ENCODE measurements at regions not wholly inside any gene's neighbourhood (a gene's known extent, or its start where the extent isn't known, plus 50 kb on each side); places are given as distances from the start of the nearest gene placed in this dataset.
"Not testable (repeated sequence)": the region's sequence is repeated elsewhere in the genome, so short reads cannot be mapped to it uniquely, and the experiment has no call there.

DNA sequence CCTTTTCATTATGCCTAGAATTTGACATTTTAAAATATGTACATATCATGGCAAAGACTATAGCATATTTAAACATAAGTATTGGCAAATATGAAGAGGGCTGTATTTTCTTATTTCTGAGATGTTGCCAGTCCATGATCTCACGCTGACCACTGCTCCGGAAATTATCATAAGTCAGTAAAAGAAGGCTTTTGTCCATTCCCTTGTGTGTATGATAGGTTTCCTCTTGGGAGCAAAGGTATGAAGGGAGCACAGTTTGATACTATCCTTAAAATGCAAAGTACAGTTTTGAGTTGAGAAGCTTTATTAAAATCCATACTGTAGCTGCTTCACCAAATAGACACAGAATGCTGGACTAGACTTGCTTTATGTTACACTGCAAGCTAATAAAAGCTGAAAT lies 52.6 kb upstream of the AGA start:
- Histone ChIP-seq H3K27me3 (ENCODE audit: control insufficient read depth, insufficient read depth, low read length) (no peaks in the 10 kb centered on the region), H3K36me3 (replicated peaks; ENCODE audit: control insufficient read depth, insufficient read depth, low read length) (no peaks in the 10 kb centered on the region), H3K4me3 (ENCODE audit: insufficient read depth, low read depth, low read length) (no peak overlapping the region)
- DNase-seq, result no peak

GRCh38 chr4:177495626-177496025 lies 53.4 kb upstream of the AGA start:
- not testable (repeated sequence) for H3K36me3 ChIP-seq (replicated peaks; ENCODE audit: control insufficient read depth, insufficient read depth, low read length); H3K27me3 ChIP-seq (ENCODE audit: control insufficient read depth, insufficient read depth, low read length); H3K4me3 ChIP-seq (ENCODE audit: insufficient read depth, low read depth, low read length); DNase-seq

DNA sequence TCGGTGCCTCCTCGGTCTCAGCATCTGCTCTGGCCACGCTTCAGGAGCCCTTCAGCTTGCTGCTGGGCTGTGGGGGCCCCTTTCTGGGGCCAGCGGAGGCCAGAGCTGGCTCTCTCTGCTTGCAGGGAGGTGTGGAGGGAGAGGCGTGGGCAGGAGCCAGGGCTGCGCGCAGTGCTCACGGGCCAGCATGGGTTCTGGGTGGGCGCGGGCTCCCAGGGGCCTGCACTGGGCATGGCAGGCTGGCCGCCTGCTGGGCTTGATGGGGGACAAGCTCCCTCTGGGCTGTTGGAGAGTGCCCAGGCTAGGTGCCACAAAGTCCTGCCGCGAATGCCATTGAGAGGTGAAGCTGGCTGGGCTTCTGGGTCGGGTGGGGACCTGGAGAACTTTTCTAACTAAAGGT lies 57.3 kb upstream of the AGA start:
- DNase-seq, result no peak
- Histone ChIP-seq H3K4me3 (ENCODE audit: insufficient read depth, low read depth, low read length) (no peak overlapping the region), H3K36me3 (replicated peaks; ENCODE audit: control insufficient read depth, insufficient read depth, low read length) (no peaks in the 10 kb centered on the region), H3K27me3 (ENCODE audit: control insufficient read depth, insufficient read depth, low read length) (no peaks in the 10 kb centered on the region)

DNA sequence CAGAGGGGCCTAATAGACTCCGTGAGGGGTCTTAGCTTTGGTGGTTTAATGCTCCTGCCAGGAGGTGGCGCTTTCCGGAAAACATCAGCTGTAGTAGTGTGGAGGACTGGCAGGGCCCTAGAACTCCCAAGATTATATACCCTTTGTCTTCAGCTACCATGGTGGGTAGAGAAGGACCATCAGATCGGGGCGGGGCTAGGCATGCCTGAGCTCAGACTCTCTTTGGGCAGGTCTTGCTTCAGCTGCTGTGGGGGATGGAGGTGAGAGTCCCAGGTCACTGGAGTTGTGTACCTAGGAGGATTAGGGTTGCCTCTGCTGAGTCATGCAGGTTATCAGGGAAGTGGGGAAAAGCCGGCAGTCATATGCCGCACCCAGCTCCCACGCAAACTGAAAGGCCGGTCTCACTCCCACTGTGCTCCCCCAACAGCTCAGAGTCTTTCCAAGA lies 63.0 kb upstream of the AGA start:
- no peaks in the 10 kb centered on the region for H3K36me3 ChIP-seq (replicated peaks; ENCODE audit: control insufficient read depth, insufficient read depth, low read length)
- H3K27me3 ChIP-seq (ENCODE audit: control insufficient read depth, insufficient read depth, low read length), result no peaks in the 10 kb centered on the region
- peak; percentile 45 for DNase-seq
- no peak overlapping the region for H3K4me3 ChIP-seq (ENCODE audit: insufficient read depth, low read depth, low read length)

GRCh38 chr4:177508662-177509061 lies 66.4 kb upstream of the AGA start:
- Histone ChIP-seq H3K27me3 (ENCODE audit: control insufficient read depth, insufficient read depth, low read length) (no peaks in the 10 kb centered on the region), H3K4me3 (ENCODE audit: insufficient read depth, low read depth, low read length) (no peak overlapping the region), H3K36me3 (replicated peaks; ENCODE audit: control insufficient read depth, insufficient read depth, low read length) (no peaks in the 10 kb centered on the region)
- no peak for DNase-seq

DNA sequence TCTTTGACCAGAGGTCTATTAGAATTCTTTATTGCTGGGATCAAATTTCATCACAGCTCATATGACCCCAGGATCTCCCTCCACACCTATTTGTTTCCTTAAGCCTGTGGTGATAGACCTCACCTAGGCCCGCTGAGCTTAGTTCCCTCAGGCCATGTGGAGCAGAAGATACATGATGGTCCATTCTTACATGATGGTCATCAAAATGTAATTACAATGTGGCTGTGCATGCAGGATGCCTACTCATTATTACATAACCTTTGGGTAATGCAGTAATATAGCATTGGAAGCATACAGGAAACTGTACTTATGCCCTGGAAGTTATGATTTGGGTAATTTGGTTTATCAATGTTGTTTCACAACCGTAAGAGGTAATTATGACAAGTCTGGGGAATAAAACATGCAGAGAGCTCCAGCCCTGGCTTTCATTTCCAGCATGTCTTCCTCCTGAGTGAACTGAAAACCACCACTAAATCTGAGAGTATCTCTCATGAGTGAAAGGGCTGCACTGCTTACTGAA lies 67.0 kb upstream of the AGA start:
- H3K4me3 ChIP-seq (ENCODE audit: insufficient read depth, low read depth, low read length), result no peak overlapping the region
- H3K27me3 ChIP-seq (ENCODE audit: control insufficient read depth, insufficient read depth, low read length), result no peaks in the 10 kb centered on the region
- DNase-seq, result no peak
- H3K36me3 ChIP-seq (replicated peaks; ENCODE audit: control insufficient read depth, insufficient read depth, low read length), result no peaks in the 10 kb centered on the region

- Histone ChIP-seq H3K4me3 (ENCODE audit: insufficient read depth, low read depth, low read length) (no peak overlapping the region), H3K36me3 (replicated peaks; ENCODE audit: control insufficient read depth, insufficient read depth, low read length) (no peaks in the 10 kb centered on the region), H3K27me3 (ENCODE audit: control insufficient read depth, insufficient read depth, low read length) (no peaks in the 10 kb centered on the region)
- DNase-seq, result no peak
These were observed 69.4 kb upstream of the AGA start for GRCh38 chr4:177511611-177512010.

GRCh38 chr4:177512646-177513045 lies 70.4 kb upstream of the AGA start:
- no peaks in the 10 kb centered on the region for H3K27me3 ChIP-seq (ENCODE audit: control insufficient read depth, insufficient read depth, low read length)
- DNase-seq, result no peak

GRCh38 chr4:177517862-177518261 lies 75.6 kb upstream of the AGA start:
- H3K4me3 ChIP-seq (ENCODE audit: insufficient read depth, low read depth, low read length), result no peak overlapping the region
- H3K27me3 ChIP-seq (ENCODE audit: control insufficient read depth, insufficient read depth, low read length), result no peaks in the 10 kb centered on the region
- H3K36me3 ChIP-seq (replicated peaks; ENCODE audit: control insufficient read depth, insufficient read depth, low read length), result no peaks in the 10 kb centered on the region
- DNase-seq, result no peak

More at GRCh38 chr4:177512646-177513045, 70.4 kb upstream of the AGA start:
- Histone ChIP-seq H3K4me3 (ENCODE audit: insufficient read depth, low read depth, low read length) (no peak overlapping the region), H3K36me3 (replicated peaks; ENCODE audit: control insufficient read depth, insufficient read depth, low read length) (no peaks in the 10 kb centered on the region)

DNA sequence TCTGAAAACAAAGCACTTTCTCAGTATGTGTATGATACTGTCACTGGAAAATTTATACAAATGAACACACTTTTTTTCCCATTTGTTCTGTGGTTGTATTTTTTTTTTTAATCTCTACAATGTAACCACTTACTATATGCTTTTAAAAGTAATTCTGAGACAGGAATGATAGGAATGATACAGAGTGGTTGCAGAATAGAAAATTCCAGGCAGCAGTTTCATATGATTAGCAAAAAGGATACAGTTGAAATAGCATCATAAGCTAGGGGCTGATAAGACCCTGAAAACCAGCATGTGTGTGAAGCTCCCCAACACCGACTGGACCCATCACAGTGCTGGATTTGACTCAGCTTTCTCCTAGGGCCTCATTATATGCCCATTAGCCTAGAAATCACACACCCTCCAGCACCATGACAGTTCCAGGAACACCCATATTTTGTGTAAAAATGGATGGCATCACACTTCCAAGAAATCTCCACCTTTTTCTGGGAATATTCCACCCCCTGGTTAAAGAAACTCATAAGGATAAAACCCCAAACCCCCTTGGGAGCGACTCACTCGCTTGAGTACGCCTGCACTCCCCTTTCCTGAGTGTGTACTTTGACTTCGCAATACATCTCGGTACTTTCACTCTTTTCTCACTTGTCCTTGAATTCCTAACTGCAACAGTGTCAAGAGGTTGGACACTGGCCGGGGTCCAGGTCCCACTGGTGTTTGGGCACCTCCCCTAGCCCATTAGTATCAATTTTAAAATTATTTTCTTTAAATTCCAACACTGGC lies 77.4 kb upstream of the AGA start:
- DNase-seq, result no peak
- H3K36me3 ChIP-seq (replicated peaks; ENCODE audit: control insufficient read depth, insufficient read depth, low read length), result no peaks in the 10 kb centered on the region
- no peaks in the 10 kb centered on the region for H3K27me3 ChIP-seq (ENCODE audit: control insufficient read depth, insufficient read depth, low read length)
- H3K4me3 ChIP-seq (ENCODE audit: insufficient read depth, low read depth, low read length), result no peak overlapping the region

GRCh38 chr4:177528620-177529019 lies 86.4 kb upstream of the AGA start:
- Histone ChIP-seq H3K27me3 (ENCODE audit: control insufficient read depth, insufficient read depth, low read length) (no peaks in the 10 kb centered on the region), H3K36me3 (replicated peaks; ENCODE audit: control insufficient read depth, insufficient read depth, low read length) (no peaks in the 10 kb centered on the region), H3K4me3 (ENCODE audit: insufficient read depth, low read depth, low read length) (no peak overlapping the region)
- no peak for DNase-seq

DNA sequence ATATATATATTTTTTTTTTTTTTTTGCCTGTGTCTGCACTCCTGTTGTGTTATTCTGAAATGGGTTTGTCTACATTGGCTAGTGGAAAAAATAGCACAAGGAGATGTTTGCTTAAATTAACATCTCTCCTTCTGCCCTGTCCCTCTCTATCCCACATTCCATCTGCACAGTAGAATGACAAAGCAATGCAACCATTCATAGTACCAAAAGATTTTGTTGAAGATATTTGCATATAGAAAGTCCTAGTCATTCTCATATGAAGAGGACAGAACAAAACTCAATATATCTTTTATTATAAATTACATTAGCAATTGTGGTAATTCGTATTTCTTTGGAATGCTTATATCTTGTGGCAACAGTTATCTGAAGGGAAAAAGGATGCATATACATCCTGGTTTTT lies 88.3 kb upstream of the AGA start:
- Histone ChIP-seq H3K36me3 (replicated peaks; ENCODE audit: control insufficient read depth, insufficient read depth, low read length) (no peaks in the 10 kb centered on the region), H3K4me3 (ENCODE audit: insufficient read depth, low read depth, low read length) (no peak overlapping the region), H3K27me3 (ENCODE audit: control insufficient read depth, insufficient read depth, low read length) (no peaks in the 10 kb centered on the region)
- DNase-seq, result no peak

DNA sequence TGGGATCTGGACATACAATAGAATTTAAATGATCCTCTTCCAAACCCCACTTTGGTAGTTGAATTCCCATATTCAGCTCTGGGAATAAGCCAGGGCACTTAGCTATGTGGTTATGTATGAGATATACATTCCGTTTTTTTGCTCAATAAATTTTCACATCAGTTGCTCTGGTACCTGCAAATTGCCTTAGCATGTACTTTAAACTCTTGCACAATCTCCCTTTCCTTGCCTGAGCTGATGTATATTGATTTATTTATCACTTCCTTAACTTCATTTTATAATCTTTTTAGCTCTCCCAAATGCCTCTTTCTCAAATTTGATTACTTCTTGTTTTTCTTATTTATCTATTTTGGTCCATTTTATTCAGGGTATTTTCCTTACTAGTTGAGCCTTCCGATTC lies 90.1 kb upstream of the AGA start:
- Histone ChIP-seq H3K4me3 (ENCODE audit: insufficient read depth, low read depth, low read length) (no peak overlapping the region), H3K36me3 (replicated peaks; ENCODE audit: control insufficient read depth, insufficient read depth, low read length) (no peaks in the 10 kb centered on the region), H3K27me3 (ENCODE audit: control insufficient read depth, insufficient read depth, low read length) (no peaks in the 10 kb centered on the region)
- no peak for DNase-seq

DNA sequence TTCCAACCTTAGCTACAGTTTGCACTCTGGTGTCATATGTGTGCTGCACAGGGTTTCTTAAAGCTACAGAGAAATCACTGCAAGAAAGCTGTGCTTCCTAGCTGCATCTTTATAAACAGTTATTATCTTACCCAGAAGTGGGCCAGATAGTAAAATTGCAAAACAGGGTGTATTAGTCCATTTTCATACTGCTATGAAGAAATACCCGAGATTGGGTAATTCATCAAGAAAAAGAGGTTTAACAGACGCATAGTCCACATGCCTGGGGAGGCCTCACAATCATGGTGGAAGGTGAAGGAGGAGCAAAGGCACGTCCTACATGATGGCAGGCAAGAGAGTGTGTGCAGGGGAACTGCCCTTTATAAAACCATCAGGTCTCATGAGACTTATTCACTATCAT lies 92.6 kb upstream of the AGA start:
- not testable (repeated sequence) for H3K36me3 ChIP-seq (replicated peaks; ENCODE audit: control insufficient read depth, insufficient read depth, low read length); DNase-seq; H3K27me3 ChIP-seq (ENCODE audit: control insufficient read depth, insufficient read depth, low read length); H3K4me3 ChIP-seq (ENCODE audit: insufficient read depth, low read depth, low read length)

DNA sequence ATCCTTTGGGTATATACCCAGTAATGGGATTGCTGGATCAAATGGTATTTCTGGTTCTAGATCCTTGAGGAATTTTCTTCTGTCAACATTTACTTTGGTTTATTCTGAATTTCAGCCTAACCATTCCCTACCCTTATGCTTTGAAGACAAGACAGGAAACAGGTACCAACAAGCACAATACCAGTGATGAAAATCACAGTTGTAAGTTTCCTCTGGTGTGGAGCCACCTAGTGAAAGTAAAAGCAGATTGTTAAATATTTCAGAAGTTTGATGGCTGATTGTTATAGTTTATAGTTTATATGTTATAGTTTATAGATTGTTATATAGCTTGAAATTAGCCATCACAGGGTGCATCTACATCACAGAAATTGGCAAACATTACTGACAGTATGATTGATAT lies 104.5 kb upstream of the AGA start:
- DNase-seq, result no peak
- Histone ChIP-seq H3K36me3 (replicated peaks; ENCODE audit: control insufficient read depth, insufficient read depth, low read length) (no peaks in the 10 kb centered on the region), H3K4me3 (ENCODE audit: insufficient read depth, low read depth, low read length) (no peak overlapping the region), H3K27me3 (ENCODE audit: control insufficient read depth, insufficient read depth, low read length) (no peaks in the 10 kb centered on the region)

DNA sequence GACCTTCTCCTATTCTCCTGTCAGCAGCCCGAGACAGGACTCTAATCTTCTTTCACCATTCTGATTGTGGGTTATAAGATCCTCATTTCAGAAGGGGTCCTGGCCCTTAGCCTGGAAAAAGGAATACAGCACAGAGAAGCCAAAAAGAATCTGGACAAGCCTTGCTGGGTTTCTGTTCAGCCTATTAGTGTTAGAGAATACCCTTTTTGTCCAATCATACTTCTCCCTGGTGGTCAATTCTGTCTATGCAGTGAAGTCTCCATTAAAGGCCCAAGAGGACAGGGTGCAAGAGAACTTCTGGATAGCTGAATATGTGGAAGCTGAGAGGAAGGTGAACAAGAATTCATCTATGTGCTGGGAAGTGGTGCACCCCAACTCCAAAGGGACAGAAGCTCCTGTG lies 105.7 kb upstream of the AGA start:
- no peaks in the 10 kb centered on the region for H3K36me3 ChIP-seq (replicated peaks; ENCODE audit: control insufficient read depth, insufficient read depth, low read length)
- H3K4me3 ChIP-seq (ENCODE audit: insufficient read depth, low read depth, low read length), result no peak overlapping the region
- no peaks in the 10 kb centered on the region for H3K27me3 ChIP-seq (ENCODE audit: control insufficient read depth, insufficient read depth, low read length)
- no peak for DNase-seq

All from H7 (cell line).